ENCODE measurements at regions not wholly inside any gene's neighbourhood (a gene's known extent, or its start where the extent isn't known, plus 50 kb on each side); places are given as distances from the start of the nearest gene placed in this dataset.

- TF ChIP-seq CTCF (IDR thresholded peaks at IDR 0.05; ENCODE audit: borderline replicate concordance), result no peak
- H3K27ac ChIP-seq (replicated peaks), result no peak overlapping the region
- no peak for DNase-seq
- no peaks in the 10 kb centered on the region for H3K27me3 ChIP-seq (ENCODE audit: low read depth)
- no peak overlapping the region for H3K4me3 ChIP-seq
- H3K36me3 ChIP-seq, result no peaks in the 10 kb centered on the region
- peaks cover 3% of the 10 kb centered on the region for H3K9me3 ChIP-seq (replicated peaks)
- intact Hi-C loops (cut with micrococcal nuclease), result no loop called here
- H3K4me1 ChIP-seq, result no peaks in the 10 kb centered on the region
Observed at GRCh38 chr18:4640349-4641012, 185.4 kb upstream of the DLGAP1 start.

- intact Hi-C loops (cut with micrococcal nuclease), result no loop called here
- no peaks in the 10 kb centered on the region for H3K36me3 ChIP-seq
- H3K27me3 ChIP-seq (ENCODE audit: low read depth), result no peaks in the 10 kb centered on the region
- H3K4me1 ChIP-seq, result no peaks in the 10 kb centered on the region
- no peak overlapping the region for H3K4me3 ChIP-seq
- peaks cover 8% of the 10 kb centered on the region for H3K9me3 ChIP-seq (replicated peaks)
- DNase-seq, result no peak
- no peak overlapping the region for H3K27ac ChIP-seq (replicated peaks)
- TF ChIP-seq CTCF (IDR thresholded peaks at IDR 0.05; ENCODE audit: borderline replicate concordance), result no peak
Observed at GRCh38 chr18:4639628-4640310, 184.7 kb upstream of the DLGAP1 start.

DNA sequence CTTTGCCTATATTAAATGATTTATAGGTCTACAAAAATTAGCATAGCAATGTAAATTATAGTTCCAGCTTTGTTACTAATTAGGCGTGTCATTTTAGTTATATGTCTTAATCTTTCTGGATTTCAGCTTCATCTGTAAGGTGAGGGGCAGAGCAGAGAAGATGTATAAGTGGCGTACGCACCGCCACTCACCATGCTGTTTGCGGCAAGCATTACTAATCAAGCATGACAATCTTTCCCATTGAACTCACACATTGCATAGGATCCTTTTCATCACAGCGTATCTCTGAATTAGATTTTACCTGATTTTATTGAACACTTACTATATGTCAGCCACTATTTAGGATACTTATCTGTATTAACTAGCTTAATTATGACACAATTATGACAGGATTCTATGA, 183.6 kb upstream of the DLGAP1 start:
- H3K27me3 ChIP-seq (ENCODE audit: low read depth), result no peaks in the 10 kb centered on the region
- DNase-seq, result no peak
- H3K4me1 ChIP-seq, result no peaks in the 10 kb centered on the region
- intact Hi-C loops (cut with micrococcal nuclease), result no loop called here
- H3K36me3 ChIP-seq, result no peaks in the 10 kb centered on the region
- no peak overlapping the region for H3K4me3 ChIP-seq
- TF ChIP-seq CTCF (IDR thresholded peaks at IDR 0.05; ENCODE audit: borderline replicate concordance), result no peak
- H3K27ac ChIP-seq (replicated peaks), result no peak overlapping the region
- peaks cover 15% of the 10 kb centered on the region for H3K9me3 ChIP-seq (replicated peaks)

GRCh38 chr18:4637876-4638275, 182.8 kb upstream of the DLGAP1 start:
- H3K4me3 ChIP-seq, result no peak overlapping the region
- DNase-seq, result no peak
- H3K27me3 ChIP-seq (ENCODE audit: low read depth), result no peaks in the 10 kb centered on the region
- H3K27ac ChIP-seq (replicated peaks), result no peak overlapping the region
- no peaks in the 10 kb centered on the region for H3K36me3 ChIP-seq
- no peak for TF ChIP-seq CTCF (IDR thresholded peaks at IDR 0.05; ENCODE audit: borderline replicate concordance)
- no peaks in the 10 kb centered on the region for H3K4me1 ChIP-seq
- intact Hi-C loops (cut with micrococcal nuclease), result no loop called here
- peaks cover 23% of the 10 kb centered on the region for H3K9me3 ChIP-seq (replicated peaks)

DNA sequence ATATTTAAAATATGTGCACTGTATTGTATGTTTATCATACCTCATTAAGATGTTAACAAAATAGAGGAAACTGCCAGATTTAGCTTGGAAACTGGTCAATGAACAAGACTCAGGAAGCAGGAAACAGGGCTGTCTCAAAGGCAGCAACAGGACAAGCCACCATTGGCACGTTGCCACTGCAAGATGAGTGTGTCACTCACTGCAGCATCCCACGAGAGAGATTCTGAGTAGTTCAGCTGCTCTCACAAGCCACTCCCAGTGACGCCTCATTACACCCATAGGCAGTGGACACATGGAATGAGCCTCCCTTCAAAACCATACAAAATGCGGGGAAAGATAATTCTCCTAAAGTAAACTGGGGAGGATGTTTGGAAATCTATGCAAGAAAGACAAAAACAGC, 181.9 kb upstream of the DLGAP1 start:
- intact Hi-C loops (cut with micrococcal nuclease), result no loop called here
- H3K36me3 ChIP-seq, result no peaks in the 10 kb centered on the region
- no peak overlapping the region for H3K27ac ChIP-seq (replicated peaks)
- no peak overlapping the region for H3K4me3 ChIP-seq
- H3K27me3 ChIP-seq (ENCODE audit: low read depth), result no peaks in the 10 kb centered on the region
- TF ChIP-seq CTCF (IDR thresholded peaks at IDR 0.05; ENCODE audit: borderline replicate concordance), result no peak
- DNase-seq, result no peak
- H3K9me3 ChIP-seq (replicated peaks), result peaks cover 28% of the 10 kb centered on the region
- no peaks in the 10 kb centered on the region for H3K4me1 ChIP-seq
